Activated CD8-positive, alpha-beta T cell treated with anti-CD3 and anti-CD28 coated beads for 36 hours (primary cell): ENCODE measurements at regions not wholly inside any gene's neighbourhood (a gene's known extent, or its start where the extent isn't known, plus 50 kb on each side); places are given as distances from the start of the nearest gene placed in this dataset.

ENCODE experiments used
- ATAC-seq: fragments of 200-7000 bp; cut with Tn5 transposase; one replicate; pipeline ENCODE4 v1.10.0; 2021; ENCODE audit warnings: mild to moderate bottlenecking, moderate library complexity
- CTCF ChIA-PET: fragments of 350-600 bp; sonication (Branson Sonifier 250); formaldehyde crosslinking; loops from one replicate; lab custom pipeline; 2021; ENCODE audit warnings: antibody characterized with exemption; lab: Charles Lee
- POLR2A ChIA-PET: fragments of 350-600 bp; sonication (Branson Sonifier 250); formaldehyde crosslinking; loops from one replicate; lab custom pipeline; 2021; ENCODE audit warnings: antibody characterized with exemption; lab: Charles Lee
- DNase-seq: peaks from one replicate; pipeline ENCODE4 v3.0.0-alpha.2; 2020
- H3K27ac Mint-ChIP-seq: one replicate; pipeline ENCODE4 v1.8.0; 2021; ENCODE audit warnings: mild to moderate bottlenecking, mixed read lengths
- H3K27me3 Mint-ChIP-seq: one replicate; pipeline ENCODE4 v1.8.0; 2021; ENCODE audit warnings: mixed read lengths
- H3K36me3 Mint-ChIP-seq: one replicate; pipeline ENCODE4 v1.8.0; 2021; ENCODE audit warnings: low read depth, mixed read lengths
- H3K4me1 Mint-ChIP-seq: one replicate; pipeline ENCODE4 v1.8.0; 2021; ENCODE audit warnings: low read depth, mixed read lengths
- H3K4me3 Mint-ChIP-seq: one replicate; pipeline ENCODE4 v1.8.0; 2021; ENCODE audit warnings: mild to moderate bottlenecking, moderate library complexity, mixed read lengths
- H3K9me3 Mint-ChIP-seq: one replicate; pipeline ENCODE4 v1.8.0; 2021; ENCODE audit warnings: mixed read lengths
- intact Hi-C: fragments of 100-400 bp; cut with micrococcal nuclease; formaldehyde crosslinking; loops from one replicate; pipeline ENCODE4 v1.10.0; 2022
- TF ChIP-seq, protein P1 (sequence below): fragments of 200-600 bp; IDR thresholded peaks from one replicate; pipeline ENCODE4 v1.8.0; 2022; ENCODE audit warnings: antibody characterized with exemption, mild to moderate bottlenecking

DNA sequence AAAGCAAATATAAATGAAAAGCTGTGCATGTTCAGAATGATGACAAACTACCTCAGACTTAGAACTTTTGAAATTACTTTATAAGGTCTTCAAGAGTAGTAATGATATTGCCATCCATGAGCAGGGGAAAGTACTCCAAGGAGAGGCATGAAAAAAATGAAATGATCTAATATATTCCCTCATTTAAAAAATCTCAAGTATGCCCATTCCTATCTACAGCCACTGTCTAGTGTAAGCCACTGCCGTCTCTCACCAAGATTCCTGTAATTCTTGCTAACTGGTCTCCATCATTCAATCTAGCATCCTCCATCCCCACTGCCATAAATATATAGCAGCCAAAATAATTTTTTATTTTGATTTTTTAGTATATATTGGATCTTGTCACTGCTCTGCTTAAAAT, 258.8 kb downstream of the PLOD2 start:
- TF ChIP-seq, protein P1, sequence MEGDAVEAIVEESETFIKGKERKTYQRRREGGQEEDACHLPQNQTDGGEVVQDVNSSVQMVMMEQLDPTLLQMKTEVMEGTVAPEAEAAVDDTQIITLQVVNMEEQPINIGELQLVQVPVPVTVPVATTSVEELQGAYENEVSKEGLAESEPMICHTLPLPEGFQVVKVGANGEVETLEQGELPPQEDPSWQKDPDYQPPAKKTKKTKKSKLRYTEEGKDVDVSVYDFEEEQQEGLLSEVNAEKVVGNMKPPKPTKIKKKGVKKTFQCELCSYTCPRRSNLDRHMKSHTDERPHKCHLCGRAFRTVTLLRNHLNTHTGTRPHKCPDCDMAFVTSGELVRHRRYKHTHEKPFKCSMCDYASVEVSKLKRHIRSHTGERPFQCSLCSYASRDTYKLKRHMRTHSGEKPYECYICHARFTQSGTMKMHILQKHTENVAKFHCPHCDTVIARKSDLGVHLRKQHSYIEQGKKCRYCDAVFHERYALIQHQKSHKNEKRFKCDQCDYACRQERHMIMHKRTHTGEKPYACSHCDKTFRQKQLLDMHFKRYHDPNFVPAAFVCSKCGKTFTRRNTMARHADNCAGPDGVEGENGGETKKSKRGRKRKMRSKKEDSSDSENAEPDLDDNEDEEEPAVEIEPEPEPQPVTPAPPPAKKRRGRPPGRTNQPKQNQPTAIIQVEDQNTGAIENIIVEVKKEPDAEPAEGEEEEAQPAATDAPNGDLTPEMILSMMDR: no peak
- CTCF ChIA-PET: no interaction called here
- POLR2A ChIA-PET: no interaction called here
- Mint-ChIP-seq H3K27ac (no peak overlapping the region), H3K4me1 (no peaks in the 10 kb centered on the region), H3K27me3 (no peaks in the 10 kb centered on the region), H3K4me3 (no peak overlapping the region), H3K9me3 (no peaks in the 10 kb centered on the region), H3K36me3 (no peaks in the 10 kb centered on the region)
- ATAC-seq (no peak), DNase-seq (no peak)
- intact Hi-C loops: no loop called here

DNA sequence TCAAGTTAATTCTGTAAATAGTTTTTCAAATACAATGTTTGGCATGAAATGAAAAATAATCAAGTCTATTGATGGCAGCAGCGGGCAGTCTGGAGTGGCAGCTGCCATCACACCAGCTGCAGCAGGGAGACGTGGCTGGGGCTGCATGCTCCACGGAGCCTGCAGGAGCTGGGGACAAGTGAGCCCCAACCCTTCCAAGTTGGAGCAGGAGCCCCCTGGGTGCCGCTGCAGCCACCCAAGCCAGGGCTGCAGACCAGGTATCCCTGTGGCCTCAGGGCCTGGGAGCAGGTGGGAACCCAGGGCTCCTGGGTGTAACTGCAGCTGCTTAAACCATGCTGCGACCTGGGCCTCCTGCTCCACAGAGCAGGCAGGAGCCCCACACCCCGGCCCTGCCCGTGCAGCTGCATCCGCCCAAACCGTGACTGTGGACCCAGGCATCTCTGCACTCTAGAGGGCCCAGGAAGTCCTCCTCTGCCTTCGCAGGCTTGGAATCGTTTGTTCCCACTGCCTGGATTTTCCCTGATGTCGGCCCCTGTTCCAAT, 257.4 kb downstream of the PLOD2 start:
- CTCF ChIA-PET: no interaction called here
- Mint-ChIP-seq H3K36me3 (no peaks in the 10 kb centered on the region), H3K4me3 (no peak overlapping the region), H3K27me3 (no peaks in the 10 kb centered on the region), H3K9me3 (no peaks in the 10 kb centered on the region), H3K4me1 (no peaks in the 10 kb centered on the region), H3K27ac (no peak overlapping the region)
- ATAC-seq: no peak
- TF ChIP-seq, protein P1: no peak
- POLR2A ChIA-PET: no interaction called here
- DNase-seq: no peak
- intact Hi-C loops: no loop called here

DNA sequence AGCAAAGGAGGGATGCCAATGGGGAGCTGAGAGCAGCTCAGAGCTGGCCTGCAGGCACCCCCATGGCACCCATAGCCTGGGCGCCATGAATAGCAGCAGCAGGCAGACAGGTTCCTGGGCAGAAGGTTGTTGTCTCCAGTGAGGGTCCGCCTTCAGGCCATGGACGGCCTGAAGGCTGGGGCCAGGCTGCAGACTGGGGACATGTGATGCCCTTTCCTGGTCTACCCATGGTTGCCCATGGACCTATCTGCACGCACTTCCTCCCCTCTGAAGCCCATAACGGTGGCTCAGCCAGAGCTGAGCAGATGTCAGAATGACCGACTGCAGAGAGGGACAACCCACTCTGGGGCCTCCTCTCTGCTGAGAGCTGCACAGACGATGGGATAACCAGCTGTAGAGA, 256.8 kb downstream of the PLOD2 start:
- Mint-ChIP-seq H3K27ac (no peak overlapping the region), H3K4me1 (no peaks in the 10 kb centered on the region), H3K36me3 (no peaks in the 10 kb centered on the region), H3K9me3 (no peaks in the 10 kb centered on the region), H3K27me3 (no peaks in the 10 kb centered on the region), H3K4me3 (no peak overlapping the region)
- ATAC-seq (no peak), DNase-seq (no peak)
- ChIA-PET POLR2A (interaction anchor here (0.6 kb wide), 1 partner anchor 1753 kb away, joined by 4 read pairs; no protein-coding TSS in a partner anchor), CTCF (no interaction called here)
- intact Hi-C loops: no loop called here
- TF ChIP-seq, protein P1: no peak

DNA sequence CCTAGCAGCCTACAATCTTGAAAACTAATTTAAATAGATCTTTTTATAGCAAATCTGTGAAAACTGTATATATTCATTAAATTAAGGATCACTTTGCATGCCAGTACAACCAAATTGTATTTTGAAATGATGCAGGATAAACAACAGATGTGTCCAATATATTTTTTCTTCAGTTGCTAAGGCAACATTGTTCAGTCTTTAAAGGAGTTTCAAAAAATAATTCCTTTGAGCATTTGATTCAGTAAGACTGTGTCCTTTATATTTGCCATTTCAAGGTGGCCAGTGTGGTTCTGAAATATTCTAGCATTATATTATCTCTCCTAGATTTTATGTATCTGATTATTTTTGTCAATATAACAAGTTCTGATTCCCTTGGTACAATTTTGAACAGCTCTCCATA, 254.7 kb downstream of the PLOD2 start:
- CTCF ChIA-PET: no interaction called here
- Mint-ChIP-seq H3K27ac (no peak overlapping the region), H3K27me3 (no peaks in the 10 kb centered on the region), H3K36me3 (no peaks in the 10 kb centered on the region), H3K4me3 (no peak overlapping the region), H3K4me1 (no peaks in the 10 kb centered on the region), H3K9me3 (no peaks in the 10 kb centered on the region)
- TF ChIP-seq, protein P1: no peak
- ATAC-seq (no peak), DNase-seq (no peak)
- intact Hi-C loops: no loop called here
- POLR2A ChIA-PET: no interaction called here

DNA sequence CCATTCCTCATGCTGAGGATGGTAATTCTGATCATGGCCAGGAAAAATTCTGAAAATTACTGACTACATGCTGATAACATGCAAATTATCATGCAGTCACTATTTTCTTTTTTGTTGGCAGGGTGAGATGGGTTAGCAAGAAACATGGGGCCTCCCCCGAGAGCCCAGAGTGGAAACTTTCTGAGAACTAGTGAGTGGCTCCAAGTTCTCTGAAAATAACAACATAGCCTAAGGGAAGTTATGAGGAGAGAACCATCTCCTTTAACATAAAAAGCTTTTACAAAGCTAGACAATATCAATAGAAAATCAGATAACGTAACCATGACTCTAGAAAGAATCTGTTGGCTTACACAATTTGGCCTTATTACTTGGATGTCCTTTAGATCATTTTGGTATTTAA, 254.2 kb downstream of the PLOD2 start:
- CTCF ChIA-PET: no interaction called here
- POLR2A ChIA-PET: no interaction called here

More for the DNA sequence above, 254.2 kb downstream of the PLOD2 start:
- Mint-ChIP-seq H3K27ac (no peak overlapping the region), H3K36me3 (no peaks in the 10 kb centered on the region), H3K9me3 (no peaks in the 10 kb centered on the region), H3K27me3 (no peaks in the 10 kb centered on the region), H3K4me1 (no peaks in the 10 kb centered on the region), H3K4me3 (no peak overlapping the region)
- TF ChIP-seq, protein P1: no peak
- DNase-seq (no peak), ATAC-seq (no peak)
- intact Hi-C loops: no loop called here
